ENCODE measurements at regions not wholly inside any gene's neighbourhood (a gene's known extent, or its start where the extent isn't known, plus 50 kb on each side); places are given as distances from the start of the nearest gene placed in this dataset.
"Not testable (repeated sequence)": the region's sequence is repeated elsewhere in the genome, so short reads cannot be mapped to it uniquely, and the experiment has no call there.

DNA sequence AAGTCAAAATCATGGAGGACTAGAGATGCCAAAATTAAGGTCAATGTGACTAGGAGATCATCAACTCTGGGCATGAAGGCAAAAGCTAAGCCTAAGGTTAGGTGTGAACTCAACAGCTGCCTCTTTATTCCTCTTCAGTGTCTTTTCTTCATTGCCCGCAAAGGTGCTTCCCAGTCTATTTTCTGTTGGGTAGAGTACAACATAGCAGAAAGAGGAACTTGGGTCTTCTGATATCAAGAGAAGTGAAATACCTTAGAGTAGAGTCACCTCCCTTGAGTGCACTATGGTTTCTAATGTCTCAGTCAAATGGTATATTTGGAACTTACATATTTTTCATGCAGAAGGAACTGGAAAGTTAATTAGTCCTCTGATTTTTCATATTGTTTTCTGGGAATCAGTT is 122.5 kb upstream of the GRIN3A start:
- DNase-seq (ENCODE audit: low spot score): no peak

DNA sequence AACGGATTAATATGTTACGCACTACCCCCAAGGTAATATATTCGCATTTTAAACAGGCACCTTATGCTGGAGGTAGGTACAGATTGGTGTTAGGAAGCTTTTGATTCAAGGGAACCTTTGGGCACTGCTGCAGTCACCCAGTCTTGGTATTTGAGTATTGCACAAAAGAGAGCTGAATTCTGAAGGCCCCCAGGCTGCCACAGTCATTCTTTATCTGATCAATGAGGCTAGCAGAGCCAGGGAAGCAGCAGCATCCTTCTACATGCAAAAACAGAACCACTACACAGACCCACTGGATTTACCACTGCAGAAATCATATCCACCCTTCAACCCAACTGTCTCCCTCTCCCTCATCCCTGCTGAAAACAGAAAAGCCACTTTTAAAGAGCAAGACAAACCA is 121.2 kb upstream of the GRIN3A start:
- no peak for DNase-seq (ENCODE audit: low spot score)

DNA sequence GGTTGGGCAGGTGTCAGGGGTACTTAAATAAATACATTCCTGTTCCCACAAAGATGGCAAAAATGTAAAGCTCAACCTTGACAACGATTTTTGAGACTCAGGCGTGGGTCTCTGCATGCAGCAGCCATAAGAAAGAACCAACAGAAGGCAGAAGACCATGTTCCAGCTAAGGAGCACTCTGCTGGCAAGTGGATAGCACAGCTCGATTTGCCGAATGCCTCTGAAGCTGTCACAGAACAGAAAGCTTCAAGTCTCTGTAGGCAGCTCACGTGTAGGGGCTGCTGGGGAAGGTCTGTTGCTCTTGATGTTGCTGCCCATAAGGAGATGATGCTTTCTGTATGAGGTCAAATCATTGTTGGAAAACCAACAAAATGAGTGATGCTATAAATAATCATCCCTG is 119.6 kb upstream of the GRIN3A start:
- DNase-seq (ENCODE audit: low spot score): no peak

DNA sequence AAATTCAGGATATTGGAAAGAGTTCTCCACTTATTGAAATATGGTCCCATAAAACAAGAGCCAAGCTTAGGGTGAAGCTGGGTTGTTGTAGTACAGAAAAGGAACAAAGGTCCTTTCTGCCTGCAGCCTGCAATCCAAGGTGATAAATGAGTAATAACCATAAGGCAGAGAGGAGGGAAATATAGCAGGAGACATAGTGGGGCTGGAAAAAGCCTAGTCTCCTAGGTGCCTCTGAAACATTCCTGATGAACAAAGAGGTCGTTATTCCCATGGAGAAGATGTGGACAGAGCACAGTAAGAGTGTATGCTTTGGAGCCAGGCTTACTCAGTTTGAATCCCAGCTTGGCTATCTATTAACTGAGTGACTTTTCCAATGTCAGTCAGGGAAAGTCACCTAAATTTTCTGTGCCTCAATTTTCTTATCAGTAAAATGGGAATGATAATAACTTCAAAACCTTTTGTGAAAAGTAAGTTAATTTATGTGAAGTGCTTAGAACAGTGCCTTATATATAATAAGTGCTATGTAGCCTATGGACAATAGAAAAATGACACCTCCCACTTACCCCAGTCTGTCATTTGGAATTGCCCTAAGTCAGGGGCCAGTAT is 110.8 kb upstream of the GRIN3A start:
- no peak for DNase-seq (ENCODE audit: low spot score)

DNA sequence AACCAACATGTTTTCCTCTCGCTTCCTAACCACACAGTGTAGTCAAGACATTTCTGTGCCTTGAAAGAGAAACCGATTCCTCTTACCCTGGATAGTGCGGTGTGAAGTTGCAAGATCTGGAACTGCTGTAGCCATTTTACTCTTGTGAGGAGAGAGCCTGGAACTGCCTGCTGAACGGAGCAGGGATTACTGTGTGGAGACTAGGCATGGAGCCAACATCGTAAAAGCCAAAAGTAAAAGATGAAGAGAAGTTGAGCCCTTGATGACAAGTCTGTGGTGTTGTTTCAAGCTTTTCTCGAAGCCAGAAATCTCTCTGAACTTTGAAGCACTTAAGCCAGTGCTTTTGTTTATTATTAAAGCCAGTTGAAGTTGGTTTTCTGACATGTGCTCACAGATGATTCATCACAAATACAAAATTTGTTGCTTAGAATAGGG is 110.1 kb upstream of the GRIN3A start:
- no peak for DNase-seq (ENCODE audit: low spot score)

DNA sequence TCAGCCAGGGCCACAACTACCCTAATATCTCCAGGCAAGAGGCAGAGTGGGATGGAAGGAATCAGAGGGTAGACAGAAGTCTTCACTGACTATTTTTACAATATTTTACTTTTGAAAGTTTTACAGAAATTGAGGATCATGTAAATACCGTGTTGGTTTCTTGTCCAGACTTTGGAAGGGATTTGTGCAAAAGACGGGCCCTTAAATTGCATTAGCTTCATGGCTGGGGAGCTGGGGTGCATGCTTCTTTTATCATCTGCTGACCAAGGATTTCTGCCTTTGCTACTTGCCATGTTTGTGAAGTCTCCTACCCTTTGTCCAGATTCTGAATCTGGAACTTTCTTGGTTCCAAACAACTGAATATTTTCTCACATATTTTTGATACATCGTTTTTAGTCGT is 107.7 kb upstream of the GRIN3A start:
- no peak for DNase-seq (ENCODE audit: low spot score)

DNA sequence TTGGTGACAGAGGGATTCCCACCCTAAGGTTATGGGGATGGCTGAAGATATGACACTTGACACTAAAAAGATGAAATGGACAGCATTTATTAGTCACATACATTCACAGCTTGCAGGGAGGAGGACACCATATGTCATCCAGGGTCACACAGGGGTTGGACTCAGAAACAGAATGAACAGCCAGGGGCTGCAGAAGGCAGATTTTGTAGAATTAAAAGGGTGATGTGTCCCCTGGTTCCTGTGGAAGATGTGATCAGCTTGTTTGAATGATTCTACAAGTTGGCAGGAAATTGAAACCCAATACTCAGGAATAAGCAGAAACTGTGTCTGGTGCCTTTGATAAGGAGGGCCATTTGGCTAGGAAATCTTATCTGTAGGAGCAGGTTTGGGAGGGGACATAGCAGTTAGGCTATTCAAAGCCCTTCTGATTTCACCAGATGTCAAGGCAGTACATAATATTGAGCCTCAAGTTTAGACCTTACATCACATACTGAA is 102.3 kb upstream of the GRIN3A start:
- no peak for DNase-seq (ENCODE audit: low spot score)

DNA sequence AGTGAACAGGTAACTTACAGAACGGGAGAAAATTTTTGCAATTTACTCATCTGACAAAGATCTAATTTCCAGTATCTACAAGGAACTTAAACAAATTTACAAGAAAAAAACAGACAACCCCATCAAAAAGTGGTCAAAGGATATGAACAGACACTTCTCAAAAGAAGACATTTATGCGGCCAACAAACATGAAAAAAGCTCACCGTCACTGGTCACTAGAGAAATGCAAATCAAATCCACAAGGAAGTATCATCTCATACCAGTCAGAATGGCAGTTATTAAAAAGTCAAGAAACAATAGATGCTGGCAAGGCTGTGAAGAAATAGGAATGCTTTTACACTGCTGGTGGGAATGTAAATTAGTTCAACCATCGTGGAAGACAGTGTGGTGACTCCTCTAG is 100.5 kb upstream of the GRIN3A start:
- not testable (repeated sequence) for DNase-seq (ENCODE audit: low spot score)

DNA sequence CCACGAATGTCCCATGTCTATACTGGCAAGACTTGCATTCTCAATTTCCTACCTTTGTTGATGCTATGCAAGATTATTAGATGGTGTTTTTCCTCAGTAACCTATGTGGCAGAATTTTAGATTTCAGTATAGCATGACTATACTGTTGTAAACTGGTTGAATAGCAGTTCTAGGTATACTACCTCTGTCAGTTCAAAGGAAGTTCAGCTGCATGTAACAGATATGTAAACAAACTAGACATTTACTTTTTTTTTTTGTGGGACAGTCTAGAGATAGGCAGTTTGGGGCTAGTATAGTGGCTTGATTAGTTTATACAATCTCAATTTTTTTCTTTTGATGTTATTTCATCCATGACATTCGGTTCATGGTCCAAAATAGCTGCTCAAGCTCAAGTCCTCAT is 97.6 kb upstream of the GRIN3A start:
- no peak for DNase-seq (ENCODE audit: low spot score)

DNA sequence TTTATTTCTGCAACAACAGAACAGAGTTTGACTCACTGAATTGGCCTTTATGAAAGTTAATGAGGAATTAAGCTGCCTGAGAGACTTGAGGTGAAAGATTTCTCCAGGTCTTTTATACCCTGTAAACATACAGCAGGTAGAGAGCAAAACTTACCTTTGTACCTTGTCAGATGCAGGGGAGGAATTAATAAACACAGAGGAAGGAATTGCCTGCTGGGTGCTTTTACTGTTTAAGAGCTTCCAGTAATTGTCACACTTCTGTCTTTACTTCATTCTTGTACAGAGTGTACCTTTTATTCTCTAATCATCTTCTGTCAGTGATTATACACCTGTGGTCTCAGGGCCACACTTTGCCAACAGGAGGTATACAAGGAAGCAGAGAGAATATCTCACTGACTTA is 94.0 kb upstream of the GRIN3A start:
- DNase-seq (ENCODE audit: low spot score): no peak

DNA sequence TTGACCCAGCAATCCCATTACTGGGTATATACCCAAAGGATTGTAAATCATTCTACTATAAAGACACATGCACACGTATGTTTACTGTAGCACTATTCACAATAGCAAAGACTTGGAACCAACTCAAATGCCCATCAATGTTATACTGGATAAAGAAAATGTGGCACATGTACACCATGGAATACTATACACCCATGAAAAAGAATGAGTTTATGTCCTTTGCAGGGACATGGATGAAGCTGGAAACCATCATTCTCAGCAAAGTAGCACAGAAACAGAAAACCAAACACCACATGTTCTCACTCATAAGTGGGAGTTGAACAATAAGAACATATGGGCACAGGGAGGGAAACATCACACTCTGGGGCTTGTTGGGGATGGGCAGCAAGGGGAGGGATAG is 83.0 kb upstream of the GRIN3A start:
- not testable (repeated sequence) for DNase-seq (ENCODE audit: low spot score)

DNA sequence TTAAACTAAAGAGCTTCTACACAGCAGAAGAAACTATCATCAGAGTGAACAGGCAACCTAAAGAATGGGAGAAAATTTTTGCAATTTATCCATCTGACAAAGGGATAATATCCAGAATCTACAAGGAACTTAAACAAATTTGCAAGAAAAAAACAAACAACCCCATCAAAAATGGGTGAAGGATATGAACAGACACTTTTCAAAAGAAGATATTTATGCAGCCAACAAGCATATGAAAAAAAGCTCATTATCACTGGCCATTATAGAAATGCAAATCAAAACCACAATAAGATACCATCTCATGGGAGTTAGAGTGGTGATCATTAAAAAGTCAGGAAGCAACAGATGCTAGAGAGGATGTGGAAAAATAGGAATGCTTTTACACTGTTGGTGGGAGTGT is 82.5 kb upstream of the GRIN3A start:
- DNase-seq (ENCODE audit: low spot score): not testable (repeated sequence)

DNA sequence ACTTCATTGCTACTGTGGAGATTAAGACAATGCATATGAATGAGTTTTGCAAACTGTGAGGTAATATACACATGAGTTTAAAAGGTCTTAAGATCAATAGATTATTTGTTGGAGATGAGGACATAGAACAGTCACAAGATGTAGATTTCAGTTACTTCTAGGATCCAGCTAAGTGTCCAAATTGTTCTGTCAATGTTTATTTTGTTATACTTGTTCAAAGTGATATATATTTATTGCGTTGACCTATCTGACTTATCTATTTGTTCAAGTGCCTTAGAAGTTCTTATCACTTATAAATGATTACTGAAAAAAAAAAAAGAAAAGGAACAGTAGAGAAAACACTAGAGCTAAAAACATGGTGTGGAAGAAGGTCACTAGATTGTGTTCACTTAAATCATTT is 75.6 kb upstream of the GRIN3A start:
- DNase-seq (ENCODE audit: low spot score): no peak

DNA sequence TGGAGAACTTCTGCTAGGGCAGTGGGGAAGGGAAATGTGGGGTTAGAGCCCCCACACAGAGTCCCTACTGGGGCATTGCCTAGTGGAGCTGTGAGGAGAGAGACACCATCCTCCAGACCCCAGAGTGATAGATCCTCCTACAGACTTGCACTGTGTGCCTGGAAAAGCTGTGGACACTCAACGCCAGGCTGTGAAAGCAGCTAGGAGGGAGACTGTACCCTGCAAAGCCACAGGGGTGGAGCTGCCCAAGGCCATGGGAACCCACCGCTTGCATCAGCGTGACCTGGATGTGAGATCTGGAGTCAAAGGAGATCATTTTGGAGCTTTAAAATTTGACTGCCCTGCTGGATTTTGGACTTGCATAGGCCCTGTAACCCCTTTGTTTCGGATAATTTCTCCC is 69.4 kb upstream of the GRIN3A start:
- not testable (repeated sequence) for DNase-seq (ENCODE audit: low spot score)

DNA sequence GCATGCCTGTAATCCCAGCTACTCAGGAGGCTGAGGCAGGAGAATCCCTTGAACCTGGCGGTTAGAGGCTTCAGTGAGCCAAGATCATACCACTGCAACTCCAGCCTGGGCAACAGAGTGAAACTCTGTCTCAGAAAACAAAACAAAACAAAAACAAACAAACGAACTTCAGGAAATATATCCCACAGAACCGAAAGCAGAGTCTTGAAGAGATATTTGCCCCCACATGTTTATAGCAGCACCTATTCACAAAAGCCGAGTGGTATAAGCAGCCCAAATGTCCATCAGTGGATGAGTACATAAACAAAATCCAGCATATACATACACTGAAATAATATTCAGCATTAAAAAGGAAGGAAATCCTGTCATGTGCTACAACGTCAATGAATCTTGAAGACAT is 57.6 kb upstream of the GRIN3A start:
- DNase-seq (ENCODE audit: low spot score): no peak

DNA sequence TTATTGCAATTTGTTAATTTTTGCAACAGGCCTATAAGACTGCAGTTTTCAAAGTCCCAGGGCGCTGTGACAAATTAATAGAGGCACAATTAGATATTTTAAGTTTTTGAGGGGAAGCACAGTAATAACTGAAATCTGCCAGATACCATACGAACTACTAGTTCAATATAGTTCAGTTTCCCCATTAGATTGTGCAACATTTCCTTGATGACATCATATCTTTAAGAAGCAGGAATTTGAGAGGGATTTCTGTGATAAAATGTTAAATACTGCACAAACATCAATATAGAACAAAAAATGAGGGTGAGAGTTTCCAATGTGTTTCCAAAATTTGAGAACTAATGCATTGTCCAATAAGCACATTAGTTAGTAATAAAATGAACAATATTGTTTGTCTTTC is 56.7 kb upstream of the GRIN3A start:
- DNase-seq (ENCODE audit: low spot score): no peak

DNA sequence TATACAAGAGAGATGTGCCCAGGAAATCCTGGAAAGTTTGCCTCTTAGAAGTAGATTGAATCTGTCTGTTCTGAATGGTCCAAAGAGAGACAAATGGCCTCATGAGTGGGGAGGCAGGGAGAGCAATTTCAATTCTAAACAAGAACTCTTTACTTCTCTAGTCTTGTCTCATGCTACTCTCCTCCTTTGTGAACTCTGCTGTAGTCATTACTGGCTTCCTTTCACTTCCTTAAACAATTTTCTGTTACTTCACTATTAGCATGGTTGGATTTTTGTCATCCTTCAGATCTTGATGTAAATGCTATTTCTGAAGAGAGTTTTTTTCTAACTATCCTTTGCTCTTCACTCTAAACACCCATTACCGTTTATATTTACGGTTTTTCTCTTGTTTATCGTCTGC is 54.0 kb upstream of the GRIN3A start:
- no peak for DNase-seq (ENCODE audit: low spot score)

DNA sequence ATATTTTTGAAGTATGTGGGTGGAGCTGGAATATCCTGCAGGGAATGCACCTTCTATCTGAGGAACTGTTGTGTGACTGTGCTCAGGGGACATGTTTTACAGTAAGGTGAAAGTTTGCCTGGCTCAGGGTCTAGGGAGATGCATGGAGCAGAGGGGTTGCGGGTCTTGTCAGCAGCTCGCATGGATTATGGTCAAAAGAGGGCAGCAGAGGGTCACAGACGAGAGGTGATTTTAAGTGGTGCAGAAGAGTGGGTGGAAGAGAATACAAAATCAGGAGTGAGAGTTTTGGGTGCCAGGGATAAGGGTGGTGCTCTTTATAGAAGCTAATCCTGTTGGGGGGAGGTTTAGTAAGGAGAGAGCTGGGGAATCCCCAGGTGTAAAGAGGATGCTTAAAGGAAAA is 53.5 kb upstream of the GRIN3A start:
- peak; percentile 63 for DNase-seq (ENCODE audit: low spot score)

DNA sequence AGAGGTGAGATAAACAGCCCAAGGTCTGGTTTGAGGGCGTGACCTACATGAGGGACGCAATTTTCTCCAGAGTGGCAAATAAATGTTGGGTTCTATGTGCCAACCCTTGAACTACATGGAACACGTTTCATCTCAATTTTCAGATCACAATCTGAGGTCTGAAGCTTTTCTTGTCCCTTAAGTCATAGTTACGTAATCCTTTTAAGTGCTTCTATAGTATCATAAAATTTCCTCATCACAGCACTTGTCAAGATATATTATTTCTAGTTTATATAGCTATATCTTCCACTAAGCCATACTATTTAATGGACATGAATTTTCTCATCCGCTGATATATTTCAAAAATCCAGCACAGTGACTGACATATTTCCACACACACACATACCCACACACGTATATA is 53.1 kb upstream of the GRIN3A start:
- DNase-seq (ENCODE audit: low spot score): no peak
